ENCODE measurements at regions not wholly inside any gene's neighbourhood (a gene's known extent, or its start where the extent isn't known, plus 50 kb on each side); places are given as distances from the start of the nearest gene placed in this dataset.

DNA sequence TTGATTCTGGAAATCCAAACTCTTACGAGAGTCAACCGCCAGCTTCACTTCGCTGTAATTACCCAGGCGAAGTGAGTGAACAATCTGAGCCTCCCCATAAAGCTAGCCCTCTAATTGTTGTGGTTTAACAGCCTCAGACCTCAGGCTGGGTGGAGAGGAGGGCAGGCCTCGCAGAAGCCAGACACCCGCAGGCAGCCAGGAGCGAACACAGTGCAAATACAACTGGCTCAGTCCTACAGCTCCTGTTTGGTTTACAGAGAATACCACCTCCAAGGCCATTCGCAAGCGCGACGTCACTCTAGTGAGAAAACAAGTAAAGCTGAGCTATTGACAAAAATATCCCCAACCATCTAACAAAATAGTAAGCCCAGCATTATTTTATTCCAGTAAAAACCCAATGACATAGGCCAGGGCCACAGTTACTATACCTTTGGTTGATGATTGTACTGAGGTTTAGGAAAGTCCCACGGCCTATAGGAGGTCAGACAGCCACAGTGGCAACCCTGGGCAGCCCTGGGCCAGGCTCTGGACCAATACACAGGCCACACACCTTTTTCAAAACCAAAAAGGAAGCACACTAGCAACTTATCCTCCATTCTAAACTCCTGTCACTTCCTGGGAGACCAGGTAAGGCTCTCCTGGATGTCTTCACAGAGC, 163.3 kb downstream of the ETS2 start:
- in situ Hi-C loops (cut with HindIII; ENCODE audit: low pct_unique_long_range_greater_than_20kb, low sequenced_read_pairs): no loop called here
- DNase-seq (ENCODE audit: low read depth in 1 of 2, low spot score in 1 of 2): no peak
- no peak for TF ChIP-seq JUND (IDR thresholded peaks at IDR 0.05; ENCODE audit: low read depth)

DNA sequence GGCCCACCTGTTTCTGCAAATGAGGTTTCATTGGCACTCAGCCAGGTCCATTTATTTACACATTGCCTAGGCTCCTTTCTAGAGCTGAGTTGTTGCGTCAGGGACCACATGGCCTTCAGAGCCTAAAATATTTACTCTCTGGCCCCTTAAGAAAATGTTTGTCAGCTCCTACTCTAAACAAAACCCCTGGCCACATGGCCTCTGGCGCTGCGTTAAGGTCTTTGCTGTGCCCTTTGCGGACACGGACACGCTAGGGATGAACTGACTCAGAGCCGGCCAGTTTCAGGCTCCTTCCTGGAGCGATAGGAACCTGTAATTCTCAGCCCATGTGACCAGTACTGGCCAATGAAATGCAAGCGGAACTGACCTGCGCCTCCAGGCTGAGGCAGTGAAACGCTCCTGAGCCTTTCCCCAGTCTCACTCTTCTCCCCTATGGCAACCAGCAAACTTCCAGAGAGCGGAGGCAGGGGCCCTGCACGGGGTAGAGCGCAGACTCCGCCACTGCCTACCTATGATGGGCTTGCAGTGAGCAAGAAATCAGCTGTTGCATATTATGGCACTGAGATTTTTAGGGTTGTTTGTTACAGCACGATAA, 160.3 kb downstream of the ETS2 start:
- no peak for TF ChIP-seq JUND (IDR thresholded peaks at IDR 0.05; ENCODE audit: low read depth)
- in situ Hi-C loops (cut with HindIII; ENCODE audit: low pct_unique_long_range_greater_than_20kb, low sequenced_read_pairs): no loop called here
- DNase-seq (ENCODE audit: low read depth in 1 of 2, low spot score in 1 of 2): peak; percentile 44 to 82

DNA sequence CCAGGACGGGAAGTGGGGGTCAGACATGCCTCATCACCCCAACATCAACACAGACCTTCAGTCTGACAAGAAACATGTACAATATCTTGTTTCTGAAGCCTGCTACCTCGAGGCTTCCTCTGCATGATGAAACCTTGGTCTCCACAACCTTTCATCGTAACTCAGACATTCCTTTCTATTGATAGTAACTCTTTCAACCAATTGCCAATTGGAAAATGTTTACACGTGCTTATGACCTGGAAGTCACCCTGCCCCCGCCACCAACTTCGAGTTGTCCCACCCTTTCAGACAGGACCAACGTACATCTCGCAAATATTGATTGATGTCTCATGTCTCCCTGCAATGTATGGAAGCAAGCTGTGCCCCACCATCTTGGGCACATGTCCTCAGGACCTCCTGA, 159.5 kb downstream of the ETS2 start:
- DNase-seq (ENCODE audit: low read depth in 1 of 2, low spot score in 1 of 2): no peak
- no peak for TF ChIP-seq JUND (IDR thresholded peaks at IDR 0.05; ENCODE audit: low read depth)
- in situ Hi-C loops (cut with HindIII; ENCODE audit: low pct_unique_long_range_greater_than_20kb, low sequenced_read_pairs): no loop called here

DNA sequence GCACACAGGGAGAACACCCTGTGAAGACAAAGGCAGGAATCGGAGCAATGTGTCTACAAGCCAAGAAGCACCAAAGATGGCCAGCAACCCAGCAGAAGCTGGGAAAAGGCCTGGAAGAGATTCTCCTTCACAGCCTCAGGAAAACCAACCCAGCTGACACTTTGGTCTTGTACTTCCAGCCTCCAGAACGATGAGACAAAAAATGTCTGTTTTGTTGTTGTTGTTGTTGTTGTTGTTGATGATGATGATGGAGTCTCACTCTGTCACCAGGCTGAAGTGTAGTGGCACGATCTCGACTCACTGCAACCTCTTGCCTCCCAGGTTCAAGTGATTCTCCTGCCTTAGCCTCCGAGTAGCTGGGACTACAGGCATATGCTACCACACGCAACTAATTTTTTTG, 157.3 kb downstream of the ETS2 start:
- DNase-seq (ENCODE audit: low read depth in 1 of 2, low spot score in 1 of 2): no peak
- TF ChIP-seq JUND (IDR thresholded peaks at IDR 0.05; ENCODE audit: low read depth): no peak
- in situ Hi-C loops (cut with HindIII; ENCODE audit: low pct_unique_long_range_greater_than_20kb, low sequenced_read_pairs): no loop called here

DNA sequence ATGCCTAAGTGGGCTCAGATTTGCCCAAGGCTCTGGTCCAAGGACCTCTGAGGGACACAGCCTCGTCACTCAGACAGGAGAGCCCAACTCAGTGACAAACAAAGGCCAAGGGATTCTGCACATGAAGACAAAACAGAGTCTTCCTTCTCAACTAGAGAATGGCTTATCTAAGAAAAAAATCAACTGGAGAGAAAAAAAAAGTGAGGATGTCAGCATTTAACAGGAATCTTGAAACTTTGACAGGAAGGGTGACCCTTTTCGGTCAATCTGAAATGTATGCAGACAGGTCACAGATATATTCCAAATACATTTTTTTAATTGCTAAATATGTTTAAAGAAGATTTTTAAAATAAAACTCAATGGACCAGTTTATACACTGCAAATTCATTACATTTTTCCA, 154.5 kb downstream of the ETS2 start:
- DNase-seq (ENCODE audit: low read depth in 1 of 2, low spot score in 1 of 2): no peak
- no peak for TF ChIP-seq JUND (IDR thresholded peaks at IDR 0.05; ENCODE audit: low read depth)
- in situ Hi-C loops (cut with HindIII; ENCODE audit: low pct_unique_long_range_greater_than_20kb, low sequenced_read_pairs): no loop called here

DNA sequence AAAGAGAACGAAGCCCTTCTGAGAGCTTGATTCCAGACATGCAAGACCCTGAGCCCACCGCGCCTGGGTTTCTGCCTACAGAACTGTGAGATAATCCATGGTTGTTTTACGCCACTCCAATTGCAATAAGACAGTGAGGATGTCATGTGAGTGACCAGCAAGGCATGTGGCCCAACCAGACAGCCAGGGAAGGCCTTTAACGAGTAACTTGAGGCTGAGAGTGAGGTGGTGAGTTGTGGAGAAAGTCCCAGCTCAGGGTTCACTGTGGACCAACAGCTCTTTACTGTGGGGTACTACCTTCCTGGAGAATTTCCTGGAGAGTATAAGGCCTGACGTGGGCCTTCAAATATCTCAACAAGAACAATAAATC, 153.9 kb downstream of the ETS2 start:
- no peak for DNase-seq (ENCODE audit: low read depth in 1 of 2, low spot score in 1 of 2)
- TF ChIP-seq JUND (IDR thresholded peaks at IDR 0.05; ENCODE audit: low read depth): no peak
- in situ Hi-C loops (cut with HindIII; ENCODE audit: low pct_unique_long_range_greater_than_20kb, low sequenced_read_pairs): no loop called here

DNA sequence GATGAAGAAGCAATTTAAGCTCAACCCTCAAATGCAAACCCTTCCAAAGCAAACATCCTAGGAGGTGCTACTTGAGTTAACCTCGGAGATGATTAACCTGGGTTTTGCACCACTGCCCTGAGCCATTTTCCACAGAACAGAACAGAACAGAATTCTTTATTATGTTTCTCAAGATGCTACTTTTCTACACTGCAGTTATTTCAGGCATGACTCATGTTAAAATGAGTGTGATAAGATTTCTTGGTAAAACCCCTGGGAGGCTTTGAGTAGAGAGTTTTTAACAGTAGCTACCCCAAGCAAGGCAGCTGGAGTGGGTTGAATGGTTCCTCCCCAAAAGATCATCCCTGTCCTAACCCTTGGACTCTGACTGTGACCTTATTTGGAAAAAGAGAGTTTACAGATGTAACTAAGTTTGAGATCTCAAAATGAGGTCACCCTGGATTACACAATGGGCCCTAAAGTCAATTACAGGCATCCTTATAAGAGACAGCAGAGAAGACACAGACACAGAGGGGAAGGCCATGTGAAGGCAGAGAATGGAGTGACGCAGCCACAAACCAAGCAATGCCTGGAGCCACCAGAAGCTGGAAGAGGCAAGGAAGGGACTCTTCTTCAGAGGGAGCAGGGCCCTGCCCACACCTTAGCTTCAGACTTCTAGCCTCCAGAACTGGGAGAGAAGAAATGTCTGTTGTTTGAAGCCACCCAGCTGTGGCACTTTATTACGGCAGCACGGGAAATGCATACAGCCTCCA, 153.4 kb downstream of the ETS2 start:
- TF ChIP-seq JUND (IDR thresholded peaks at IDR 0.05; ENCODE audit: low read depth): no peak
- DNase-seq (ENCODE audit: low read depth in 1 of 2, low spot score in 1 of 2): no peak
- in situ Hi-C loops (cut with HindIII; ENCODE audit: low pct_unique_long_range_greater_than_20kb, low sequenced_read_pairs): no loop called here

DNA sequence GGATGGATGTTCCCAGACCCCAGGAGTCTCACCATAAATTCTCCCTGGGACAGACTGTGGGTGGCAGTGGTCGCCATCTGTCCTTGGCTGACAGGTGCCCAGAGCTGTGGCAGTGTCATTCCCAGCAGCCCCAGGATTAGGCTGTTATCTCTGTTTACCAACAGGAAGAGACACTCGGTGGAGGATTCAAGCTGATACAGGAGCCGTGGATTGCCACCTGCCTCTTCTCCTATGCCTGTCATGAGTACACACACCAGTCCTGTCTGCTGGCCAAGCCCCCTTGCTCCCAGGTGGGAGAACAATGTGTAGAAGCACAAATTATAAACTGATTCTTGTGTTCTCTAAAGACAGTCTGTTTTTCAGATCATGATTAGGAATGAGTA, 152.6 kb downstream of the ETS2 start:
- DNase-seq (ENCODE audit: low read depth in 1 of 2, low spot score in 1 of 2): no peak
- no peak for TF ChIP-seq JUND (IDR thresholded peaks at IDR 0.05; ENCODE audit: low read depth)
- in situ Hi-C loops (cut with HindIII; ENCODE audit: low pct_unique_long_range_greater_than_20kb, low sequenced_read_pairs): no loop called here

DNA sequence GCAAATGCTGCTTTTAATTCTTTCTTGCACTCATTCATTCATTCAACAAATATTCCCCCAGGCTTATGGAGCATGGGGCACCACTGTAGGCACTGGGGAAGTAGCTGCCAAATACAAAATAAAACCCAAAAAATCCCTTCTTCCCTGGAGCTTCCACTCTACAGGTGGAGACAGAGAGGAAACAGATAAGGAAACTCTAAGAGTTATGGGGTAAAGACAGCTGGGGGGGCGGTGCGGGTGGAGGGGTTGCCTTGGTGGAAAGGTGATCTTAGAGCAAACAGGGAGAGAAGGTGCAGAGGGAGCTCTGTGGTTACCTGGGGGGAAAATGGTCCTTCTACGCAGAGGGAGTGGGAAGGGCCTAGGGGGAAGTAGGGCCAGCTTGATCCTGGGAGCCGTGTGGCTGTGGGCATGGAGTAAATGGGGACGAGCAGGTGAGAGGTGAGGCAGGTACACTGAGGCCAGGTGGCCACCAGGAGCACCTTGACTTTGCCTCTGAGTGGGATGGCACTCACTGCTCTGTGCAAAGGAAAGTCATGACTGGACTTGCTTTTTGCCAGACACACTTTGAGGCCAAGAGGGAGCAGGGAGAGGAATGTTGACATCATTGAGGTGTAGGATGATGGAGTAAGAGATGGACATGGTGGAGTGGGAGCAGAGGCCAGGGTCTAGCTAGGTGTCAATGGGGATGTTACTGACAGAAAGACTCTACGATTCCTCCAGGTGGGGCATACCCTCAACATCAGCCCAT, 152.0 kb downstream of the ETS2 start:
- no peak for DNase-seq (ENCODE audit: low read depth in 1 of 2, low spot score in 1 of 2)
- TF ChIP-seq JUND (IDR thresholded peaks at IDR 0.05; ENCODE audit: low read depth): no peak
- in situ Hi-C loops (cut with HindIII; ENCODE audit: low pct_unique_long_range_greater_than_20kb, low sequenced_read_pairs): no loop called here

DNA sequence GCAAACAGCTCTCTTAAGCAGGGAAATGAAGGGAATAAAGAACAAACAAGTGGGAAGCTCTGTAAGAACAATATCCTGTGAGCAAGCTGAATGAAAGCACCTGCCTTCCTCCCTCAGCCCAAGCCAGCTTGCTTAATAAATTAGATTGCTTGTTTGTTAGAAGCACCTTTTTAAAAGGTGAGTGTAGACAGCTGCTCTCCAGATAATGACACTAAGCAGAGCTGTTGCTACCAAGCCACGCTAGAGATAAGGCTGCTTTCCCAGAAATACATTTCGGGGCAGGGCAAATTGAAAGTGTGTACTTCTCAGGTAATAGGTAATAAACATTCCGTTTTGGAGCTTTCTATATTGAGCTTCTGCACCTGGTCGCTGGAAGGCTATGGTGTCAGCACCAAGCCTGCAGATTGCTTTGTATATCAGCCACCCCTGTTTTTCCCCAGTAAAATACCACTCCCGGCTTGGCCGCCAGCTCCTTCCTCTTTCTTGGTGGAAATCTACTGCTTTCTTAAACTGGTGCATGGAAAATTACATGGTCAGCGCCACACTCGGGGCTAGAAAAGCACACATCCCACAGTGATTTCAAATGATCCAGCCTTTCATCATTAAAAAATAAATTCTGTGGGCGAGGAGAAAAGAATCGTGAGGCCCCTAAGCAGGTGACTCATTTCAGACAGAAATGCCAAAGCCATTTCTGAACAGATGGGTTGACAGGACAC, 151.3 kb downstream of the ETS2 start:
- DNase-seq (ENCODE audit: low read depth in 1 of 2, low spot score in 1 of 2): no peak
- in situ Hi-C loops (cut with HindIII; ENCODE audit: low pct_unique_long_range_greater_than_20kb, low sequenced_read_pairs): no loop called here
- no peak for TF ChIP-seq JUND (IDR thresholded peaks at IDR 0.05; ENCODE audit: low read depth)

DNA sequence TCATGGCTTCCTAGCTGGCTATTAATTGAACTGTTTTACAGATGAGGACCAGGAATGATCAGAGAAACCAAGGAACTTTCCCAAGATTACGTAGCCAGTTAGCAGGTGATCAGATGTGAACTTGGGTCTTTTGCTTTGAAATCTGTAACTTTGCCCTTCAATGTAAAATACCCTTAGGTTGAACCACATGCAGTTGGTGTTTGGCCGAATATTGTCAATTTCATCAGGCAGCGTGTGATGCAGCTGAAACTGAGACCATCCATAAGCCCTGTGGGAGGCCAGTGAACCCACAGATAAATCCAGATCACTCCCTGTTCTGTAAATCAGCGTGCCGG, 150.8 kb downstream of the ETS2 start:
- DNase-seq (ENCODE audit: low read depth in 1 of 2, low spot score in 1 of 2): no peak
- no peak for TF ChIP-seq JUND (IDR thresholded peaks at IDR 0.05; ENCODE audit: low read depth)
- in situ Hi-C loops (cut with HindIII; ENCODE audit: low pct_unique_long_range_greater_than_20kb, low sequenced_read_pairs): no loop called here

DNA sequence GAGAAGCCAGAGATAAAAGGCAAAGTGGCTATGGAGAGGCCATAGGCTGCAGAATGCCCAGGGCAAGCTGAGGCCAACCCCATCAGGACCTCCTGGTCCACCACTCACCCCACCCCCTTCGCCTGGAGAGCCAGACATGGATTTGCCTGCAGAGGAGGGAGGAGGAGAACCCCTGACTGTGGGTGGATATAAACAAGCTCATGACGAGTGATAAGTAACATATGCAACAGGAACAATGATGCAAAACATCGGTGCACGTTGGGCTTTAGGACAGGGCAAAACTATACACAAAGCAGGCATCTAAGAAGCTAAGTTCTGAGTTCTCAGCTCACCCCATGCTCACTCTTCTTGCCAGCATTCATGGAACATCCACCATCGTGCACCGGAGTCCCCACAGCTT, 150.3 kb downstream of the ETS2 start:
- in situ Hi-C loops (cut with HindIII; ENCODE audit: low pct_unique_long_range_greater_than_20kb, low sequenced_read_pairs): no loop called here
- no peak for DNase-seq (ENCODE audit: low read depth in 1 of 2, low spot score in 1 of 2)
- no peak for TF ChIP-seq JUND (IDR thresholded peaks at IDR 0.05; ENCODE audit: low read depth)
